ENCODE measurements at regions not wholly inside any gene's neighbourhood (a gene's known extent, or its start where the extent isn't known, plus 50 kb on each side); places are given as distances from the start of the nearest gene placed in this dataset.
"Not testable (repeated sequence)": the region's sequence is repeated elsewhere in the genome, so short reads cannot be mapped to it uniquely, and the experiment has no call there.

DNA sequence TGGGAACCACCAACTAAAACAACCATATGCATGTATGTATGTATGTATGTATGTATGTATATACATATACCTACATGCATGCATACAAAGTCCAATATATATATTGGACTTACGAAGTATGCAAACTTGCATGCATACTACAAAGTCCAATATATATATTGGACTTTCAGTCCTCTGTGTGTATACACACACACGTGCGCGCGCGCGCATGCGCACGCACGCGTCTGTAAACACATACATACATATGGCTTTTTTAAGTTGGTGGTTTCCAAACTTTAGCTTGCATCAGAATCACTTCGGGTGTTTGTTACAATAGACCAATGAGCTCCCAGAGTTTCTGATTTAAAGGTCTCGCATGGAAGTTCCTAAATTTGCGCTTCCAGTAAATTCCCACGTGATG is 197.5 kb upstream of the C1orf87 start:
- no peak for DNase-seq (ENCODE audit: low spot score)

DNA sequence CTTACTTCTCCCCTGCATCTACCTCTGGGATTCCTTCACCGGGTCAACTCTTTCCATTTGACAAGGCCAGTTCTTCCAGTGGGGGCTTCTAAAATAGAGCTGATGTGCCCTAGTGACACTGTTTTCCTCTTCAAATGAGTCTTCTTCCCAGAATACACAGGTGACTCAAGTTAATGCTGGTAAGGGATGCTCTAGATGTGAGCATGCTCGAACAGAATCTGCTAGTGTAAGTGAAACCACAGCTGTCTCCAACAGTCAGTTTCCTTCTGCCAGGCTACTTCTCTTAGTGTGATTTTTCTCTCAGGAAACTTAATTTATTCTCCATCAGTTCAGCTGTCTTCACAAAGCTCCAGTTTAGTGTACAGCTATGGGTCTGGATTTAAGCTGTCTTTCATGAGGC is 194.9 kb upstream of the C1orf87 start:
- DNase-seq (ENCODE audit: low spot score), result no peak

DNA sequence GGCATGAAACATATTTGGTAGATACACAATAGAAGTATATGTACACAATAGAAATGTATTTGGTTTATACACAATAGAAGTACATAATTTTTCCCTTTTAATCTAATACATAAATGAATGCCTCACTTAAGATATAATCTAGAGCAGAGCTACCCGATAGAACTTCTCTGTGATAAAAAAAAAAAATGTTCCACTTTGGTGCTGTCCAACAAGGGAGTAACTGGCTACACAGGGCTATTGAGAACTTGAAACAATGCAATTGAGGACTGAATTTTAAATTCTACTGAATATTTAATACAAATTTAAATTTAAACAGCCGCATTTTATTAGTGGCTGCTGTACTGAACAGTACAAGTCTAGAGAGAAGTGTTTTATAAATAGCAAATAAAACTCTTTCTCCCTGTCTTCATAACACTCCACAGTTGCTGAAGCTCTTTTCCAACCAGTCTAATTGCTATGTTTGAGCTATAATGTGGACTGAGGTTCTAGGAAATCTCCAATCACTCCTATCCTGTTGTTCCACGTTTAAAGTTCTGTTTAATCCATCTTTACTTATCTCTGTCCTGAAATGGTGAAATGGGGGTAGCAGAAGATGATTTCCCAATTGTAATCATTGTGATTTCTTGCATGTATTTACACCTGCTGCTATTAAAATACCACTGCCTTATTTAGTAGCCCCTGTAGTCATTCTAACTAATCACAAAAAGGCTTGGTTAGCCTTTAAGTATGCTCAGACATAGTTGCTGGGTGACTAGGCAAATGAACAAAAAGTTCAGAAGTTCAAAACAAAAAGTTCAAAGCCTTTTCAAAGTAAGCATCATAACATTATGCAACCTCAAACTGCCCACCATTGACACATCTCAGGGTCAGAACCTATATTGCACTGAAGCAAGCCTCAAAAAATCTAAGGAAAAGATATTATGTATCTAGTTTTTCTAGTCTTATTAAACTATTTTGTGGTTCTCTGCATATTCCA is 192.3 kb upstream of the C1orf87 start:
- DNase-seq (ENCODE audit: low spot score), result peak; percentile 45

DNA sequence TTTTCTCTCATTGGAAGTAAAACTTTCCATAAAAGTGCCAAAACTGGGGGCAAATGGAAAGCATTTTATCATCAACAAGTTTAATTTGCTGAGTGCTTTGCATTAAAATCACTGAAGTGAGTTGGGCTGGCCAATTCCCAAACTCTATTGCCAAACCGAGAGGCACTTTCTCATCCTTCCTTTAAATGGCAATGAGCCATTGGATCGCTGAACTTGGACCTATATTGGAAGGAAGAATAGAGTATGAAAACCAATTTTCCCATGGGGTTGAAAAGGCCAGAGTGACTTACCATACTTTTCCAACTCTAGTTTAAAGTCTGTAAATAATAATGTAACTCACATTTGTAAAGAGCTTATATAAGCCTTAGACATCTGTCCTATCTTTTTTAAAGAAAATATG is 189.1 kb upstream of the C1orf87 start:
- no peak for DNase-seq (ENCODE audit: low spot score)

DNA sequence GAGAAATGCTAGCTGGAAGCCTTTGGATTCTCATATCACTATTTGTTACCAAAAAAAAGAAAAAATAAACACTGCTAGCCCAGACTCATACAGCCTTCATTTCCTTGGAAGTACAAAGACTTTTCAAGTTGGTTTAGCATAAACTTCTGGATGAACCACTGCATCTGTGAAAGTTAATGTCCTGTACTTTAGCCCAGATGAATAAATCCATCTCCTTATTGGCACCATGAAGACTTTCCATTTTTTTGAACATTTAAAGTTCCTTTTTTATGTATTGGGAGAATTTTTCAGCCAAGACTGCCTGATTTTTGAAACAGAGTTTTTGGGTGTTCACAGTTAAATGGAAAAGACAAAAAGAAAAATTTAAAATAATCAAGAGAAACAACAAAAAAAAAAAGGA is 184.0 kb upstream of the C1orf87 start:
- DNase-seq (ENCODE audit: low spot score), result no peak

DNA sequence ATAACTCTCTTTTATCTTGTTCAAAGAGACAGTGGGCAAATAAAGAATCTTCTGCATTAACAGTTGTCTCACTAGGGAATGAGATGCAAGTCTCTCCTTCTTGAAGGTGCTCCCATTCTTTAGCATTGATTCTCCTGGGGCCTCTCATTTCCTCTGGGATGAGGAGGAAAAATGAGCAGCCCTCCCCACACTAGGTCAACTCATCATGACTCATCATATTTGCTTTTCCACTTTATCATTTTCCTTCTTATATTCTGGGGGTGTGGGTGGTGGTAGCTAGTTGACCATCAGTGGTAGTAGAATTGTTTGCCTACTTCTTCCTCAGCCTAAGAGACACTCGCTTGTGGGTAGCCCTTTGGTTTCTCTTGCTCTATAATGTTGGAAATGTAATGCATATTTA is 182.0 kb upstream of the C1orf87 start:
- no peak for DNase-seq (ENCODE audit: low spot score)

DNA sequence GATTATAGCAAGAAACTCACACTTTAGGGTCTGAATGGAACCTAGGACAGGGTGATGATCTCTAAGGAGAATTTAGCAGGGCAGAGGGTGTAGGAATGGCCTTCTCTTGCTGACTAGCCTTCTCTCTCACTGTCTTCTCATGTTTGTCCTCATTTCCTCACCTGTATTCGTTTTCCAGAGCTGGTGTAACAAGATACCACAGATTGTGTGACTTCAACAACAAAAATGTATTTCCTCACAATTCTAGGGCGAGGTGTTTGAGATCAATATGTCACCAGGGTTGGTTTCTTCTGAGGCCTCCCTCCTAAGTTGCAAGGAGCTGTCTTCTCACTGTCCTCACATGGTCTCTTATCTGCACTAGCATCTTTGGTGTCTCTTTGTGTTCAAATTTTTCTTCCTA is 177.9 kb upstream of the C1orf87 start:
- DNase-seq (ENCODE audit: low spot score), result no peak

DNA sequence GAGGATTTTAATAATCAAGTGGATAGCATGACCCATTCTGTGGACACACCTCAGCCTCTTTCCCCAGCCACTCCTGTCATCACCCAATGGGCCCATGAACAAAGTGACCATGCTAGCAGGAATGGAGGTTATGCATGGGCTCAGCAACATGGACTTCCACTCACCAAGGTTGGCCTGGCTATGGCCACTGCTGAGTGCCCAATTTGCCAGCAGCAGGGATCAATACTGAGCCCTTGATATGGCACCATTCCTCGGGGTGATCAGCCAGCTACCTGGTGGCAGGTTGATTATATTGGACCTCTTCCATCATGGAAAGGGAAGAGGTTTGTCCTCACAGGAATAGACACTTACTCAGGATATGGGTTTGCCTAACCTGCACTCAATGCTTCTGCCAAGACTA is 173.9 kb upstream of the C1orf87 start:
- DNase-seq (ENCODE audit: low spot score), result not testable (repeated sequence)

DNA sequence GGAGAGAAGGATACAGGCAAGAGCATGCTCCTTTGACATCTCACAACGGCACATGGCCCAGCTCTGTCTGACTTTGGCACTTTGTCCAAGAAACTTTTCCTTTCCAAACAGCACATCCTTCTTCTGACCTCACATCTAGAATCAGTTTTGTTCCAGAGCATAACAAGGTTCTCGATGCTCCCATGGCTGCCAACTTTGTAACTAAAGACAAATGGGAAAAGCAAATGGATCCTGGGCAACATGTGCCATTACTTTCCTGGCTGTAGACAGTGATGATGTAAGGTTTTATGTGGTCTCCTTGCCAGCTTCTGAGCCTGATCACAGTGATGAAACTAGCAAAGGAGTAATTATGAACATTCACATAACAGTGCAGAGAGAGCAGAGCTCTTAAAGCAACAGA is 171.8 kb upstream of the C1orf87 start:
- DNase-seq (ENCODE audit: low spot score), result no peak

DNA sequence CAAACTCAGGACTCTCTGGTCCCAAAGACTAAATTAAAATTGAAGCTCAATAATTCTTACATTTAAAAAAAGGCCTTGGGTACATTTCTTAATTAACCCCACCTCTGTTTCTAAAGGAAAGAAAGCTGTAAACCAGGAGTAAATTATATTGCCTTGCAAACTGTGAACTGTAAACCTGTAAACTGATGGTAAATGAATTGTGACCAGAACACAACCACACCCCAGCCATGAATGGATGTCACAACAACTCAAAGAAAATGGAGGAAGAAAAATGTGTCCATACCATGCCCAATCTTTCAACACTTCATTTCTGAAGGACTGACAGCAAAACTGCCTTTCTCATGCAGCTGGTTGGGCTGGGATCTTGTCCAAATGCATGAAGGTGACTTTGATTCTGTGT is 171.3 kb upstream of the C1orf87 start:
- DNase-seq (ENCODE audit: low spot score), result no peak

DNA sequence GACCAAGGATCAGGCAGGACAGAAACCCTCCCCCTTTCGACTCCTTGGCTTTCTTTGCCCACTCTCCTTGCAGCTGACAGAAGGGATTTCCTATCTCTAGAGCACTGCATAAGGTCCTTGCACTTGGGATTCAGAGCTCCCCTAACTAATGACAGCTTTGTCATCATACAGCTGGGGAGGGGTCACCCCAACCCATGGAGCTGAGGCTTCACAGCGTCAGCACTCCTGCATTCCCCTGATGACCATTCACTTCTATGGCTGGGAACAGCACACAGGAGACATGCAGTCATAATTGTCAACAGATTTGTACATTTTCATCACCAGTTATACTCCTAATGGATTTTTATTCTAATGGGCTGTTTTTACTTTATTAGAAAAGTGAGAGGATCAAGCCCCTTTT is 161.7 kb upstream of the C1orf87 start:
- DNase-seq (ENCODE audit: low spot score), result no peak

DNA sequence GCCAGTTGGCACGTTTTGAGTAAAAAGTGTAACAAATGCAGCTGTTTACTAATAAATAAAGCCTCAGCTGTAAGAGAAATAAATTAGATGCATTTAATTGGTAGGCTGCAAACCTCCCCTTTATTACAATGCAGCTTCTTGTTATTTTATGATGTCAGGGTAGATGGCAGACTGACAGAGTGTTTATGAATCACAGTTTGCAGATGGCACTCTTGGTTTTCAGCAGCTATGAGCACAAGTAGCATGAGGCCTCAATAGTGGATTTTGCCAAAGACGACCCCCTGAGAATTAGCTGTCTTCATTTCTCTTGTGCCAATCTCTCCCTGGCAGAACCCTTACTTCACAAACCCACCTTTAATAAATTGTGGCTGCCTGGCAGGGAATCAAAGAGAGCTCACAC is 161.2 kb upstream of the C1orf87 start:
- DNase-seq (ENCODE audit: low spot score), result no peak

DNA sequence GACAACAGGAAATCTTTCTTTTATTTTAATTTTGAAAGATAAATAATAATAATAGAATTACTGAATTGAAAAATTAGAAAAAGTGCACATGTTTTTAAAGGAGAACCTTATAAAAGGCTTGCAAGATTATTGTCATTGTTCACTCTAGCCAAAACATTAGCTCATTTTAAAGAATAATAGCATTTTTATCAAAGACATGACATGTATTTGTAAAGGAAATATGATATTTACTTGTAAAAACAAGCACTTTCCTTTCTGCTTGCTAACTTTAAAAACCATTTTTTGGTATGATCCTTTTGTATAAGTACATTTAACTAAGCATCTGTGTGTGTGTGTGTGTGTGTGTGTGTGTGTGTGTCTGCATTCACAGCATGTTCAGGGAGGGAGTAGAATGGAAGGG is 156.3 kb upstream of the C1orf87 start:
- no peak for DNase-seq (ENCODE audit: low spot score)

DNA sequence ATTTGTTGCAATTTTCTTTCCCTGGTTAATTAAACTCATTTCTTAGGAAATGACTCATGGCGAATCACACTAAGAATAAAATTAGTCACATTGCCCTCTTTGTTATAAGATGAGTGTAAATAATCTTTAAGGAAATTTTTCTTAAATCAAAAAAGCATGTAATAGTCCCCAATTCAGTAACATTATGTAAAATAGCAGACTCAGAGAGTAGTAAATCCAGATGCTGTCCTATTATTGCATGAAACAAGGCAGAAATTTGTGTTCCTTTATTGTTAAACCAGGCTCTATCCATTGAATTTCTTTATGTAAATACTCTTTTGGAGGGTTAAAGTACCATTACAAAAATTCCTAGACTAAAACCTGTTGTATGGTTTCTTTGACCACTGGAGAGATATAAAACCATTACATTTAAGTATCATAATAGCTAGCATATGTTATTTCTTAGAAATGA is 154.5 kb upstream of the C1orf87 start:
- no peak for DNase-seq (ENCODE audit: low spot score)

DNA sequence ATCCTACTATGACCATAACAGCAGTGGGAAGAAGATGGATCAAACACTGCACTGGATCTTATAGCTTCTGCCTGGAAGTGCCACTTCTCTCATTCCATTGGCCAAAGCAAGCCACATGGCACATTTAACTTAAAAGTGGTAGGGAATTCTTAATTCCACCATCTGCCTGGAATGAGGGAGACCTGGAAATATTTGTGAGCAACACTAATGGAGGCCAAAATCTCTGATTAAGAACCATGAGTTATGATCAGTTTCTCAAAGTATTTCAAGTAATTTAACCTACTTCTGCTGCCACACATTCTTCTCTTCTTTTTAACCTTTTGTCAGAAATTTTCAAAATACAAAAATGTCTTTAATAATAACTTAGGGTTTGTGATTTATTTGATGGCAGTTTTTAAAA is 154.0 kb upstream of the C1orf87 start:
- DNase-seq (ENCODE audit: low spot score), result no peak

DNA sequence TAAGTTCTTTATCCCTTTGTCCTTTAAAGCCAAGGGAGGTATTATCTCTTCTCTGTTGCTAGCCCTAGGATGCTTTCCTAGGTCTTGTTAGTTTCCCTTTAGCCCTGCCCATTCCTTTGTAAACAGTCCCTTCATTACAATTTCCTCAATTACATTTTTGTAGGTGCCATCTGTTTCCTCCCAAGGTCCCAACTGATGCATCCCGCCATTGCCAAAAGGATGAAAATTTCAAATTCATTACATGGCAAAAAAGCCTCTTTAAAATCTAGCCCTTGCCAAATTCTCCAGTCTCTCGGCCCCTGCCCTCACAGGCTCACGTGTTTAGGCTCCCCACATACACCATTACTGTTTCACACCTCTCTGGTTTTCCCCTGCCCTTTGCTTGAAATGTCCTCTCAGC is 151.9 kb upstream of the C1orf87 start:
- DNase-seq (ENCODE audit: low spot score), result no peak

DNA sequence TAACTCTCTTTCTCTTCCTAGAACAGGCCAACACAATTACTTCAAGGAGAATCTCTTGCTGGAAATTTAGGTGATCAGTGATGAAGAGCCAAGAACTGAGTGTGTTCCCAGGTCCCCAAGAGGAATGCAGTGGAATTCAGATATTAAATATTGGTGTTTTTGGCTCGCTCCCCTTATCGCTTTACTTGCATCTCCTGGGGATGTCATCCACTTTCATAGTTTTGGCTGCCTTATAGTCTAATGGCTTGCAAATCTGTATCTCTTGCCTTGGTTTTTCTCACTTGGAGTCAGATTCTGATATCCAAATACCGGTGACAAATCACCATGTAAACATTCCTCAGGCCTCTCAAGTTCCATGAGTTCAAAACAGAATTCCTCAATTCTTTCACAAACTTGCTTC is 151.0 kb upstream of the C1orf87 start:
- no peak for DNase-seq (ENCODE audit: low spot score)

DNA sequence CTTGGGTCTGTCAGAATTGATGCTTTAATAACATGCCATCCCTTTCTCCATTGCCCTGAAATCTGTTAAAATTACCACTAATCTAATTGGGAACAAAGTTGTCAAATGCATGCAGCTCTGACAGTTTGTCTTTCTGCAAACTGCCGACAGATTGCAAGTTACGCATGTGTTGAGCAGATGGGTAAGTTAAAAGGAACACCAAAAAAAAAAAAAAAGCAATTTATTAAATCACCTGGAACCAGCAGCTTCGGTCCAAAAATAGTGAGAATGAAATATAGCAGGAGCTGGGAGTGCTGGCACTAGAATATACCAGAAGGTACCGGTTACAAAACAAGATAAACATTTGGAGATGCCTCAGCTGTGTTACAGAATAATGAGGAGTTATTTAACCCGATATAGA is 149.6 kb upstream of the C1orf87 start:
- DNase-seq (ENCODE audit: low spot score), result no peak

DNA sequence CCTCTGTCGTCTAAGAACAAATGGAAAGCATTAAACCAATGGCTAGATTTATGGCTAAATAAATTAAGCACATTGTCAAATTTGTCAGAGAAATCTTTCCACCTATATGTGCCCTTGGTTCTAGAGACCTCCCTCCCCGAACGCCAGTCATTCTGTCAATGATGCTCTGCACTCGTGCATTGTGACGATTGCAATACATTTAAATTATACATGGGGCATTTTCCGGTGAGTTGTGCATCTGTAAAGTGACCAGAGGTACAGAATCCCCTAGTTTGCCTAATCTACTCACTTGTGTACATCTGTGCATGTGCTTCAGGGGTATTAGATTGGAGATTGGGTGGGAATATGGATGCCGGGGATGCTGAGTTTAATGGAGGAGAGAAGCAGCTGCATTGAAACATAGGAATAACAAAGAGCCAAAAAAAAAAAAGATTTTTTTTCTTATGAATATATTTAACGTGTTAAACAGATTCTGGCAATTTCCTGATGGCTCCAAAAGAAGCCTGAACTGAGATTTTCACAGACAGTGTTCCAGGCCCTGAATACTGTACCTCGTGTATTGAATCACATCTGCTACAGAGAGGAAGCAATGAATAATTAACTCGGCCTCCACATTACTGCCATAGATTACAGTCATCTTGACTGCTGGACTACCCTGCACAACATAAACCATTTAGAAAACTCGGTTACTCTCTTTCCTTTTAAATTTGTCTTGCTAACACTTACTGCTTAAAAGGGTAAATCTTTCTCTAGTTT is 149.0 kb upstream of the C1orf87 start:
- DNase-seq (ENCODE audit: low spot score), result no peak

DNA sequence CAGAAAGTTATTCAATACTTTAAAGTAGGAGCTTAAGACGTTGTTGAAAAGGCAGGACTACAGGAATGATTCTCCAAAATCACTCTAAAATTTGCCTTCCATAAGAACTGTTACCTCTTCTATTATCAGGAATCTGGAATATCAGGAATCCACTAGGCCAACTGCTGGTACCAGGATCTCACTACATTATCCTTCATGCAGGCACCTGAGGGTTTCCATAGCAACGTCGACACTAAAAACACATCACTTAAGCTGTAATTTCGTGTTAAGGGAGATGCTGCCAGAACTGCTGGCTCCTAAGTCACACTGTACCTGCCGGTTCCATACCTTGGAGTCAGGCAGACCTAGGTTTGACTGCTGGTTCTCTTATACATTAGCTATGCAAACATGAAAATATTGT is 139.7 kb upstream of the C1orf87 start:
- DNase-seq (ENCODE audit: low spot score), result no peak

DNA sequence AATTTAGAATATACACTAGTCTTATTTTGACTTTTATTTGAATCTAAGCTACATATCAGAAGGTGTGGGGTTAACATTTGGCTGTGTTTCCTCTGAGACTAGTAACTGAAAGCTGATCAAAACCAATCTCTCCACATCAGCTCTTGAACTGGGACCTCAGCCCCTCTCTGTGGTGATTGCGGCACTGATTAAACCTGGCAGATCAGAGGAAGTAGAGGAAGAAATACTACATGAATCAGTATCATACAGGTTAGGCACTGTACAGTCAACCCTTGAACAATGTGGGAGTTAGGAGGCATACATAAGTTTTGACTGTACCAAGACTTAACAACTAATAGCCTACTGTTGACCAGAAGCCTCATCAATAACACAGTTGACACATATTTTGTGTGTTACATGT is 122.5 kb upstream of the C1orf87 start:
- no peak for DNase-seq (ENCODE audit: low spot score)

DNA sequence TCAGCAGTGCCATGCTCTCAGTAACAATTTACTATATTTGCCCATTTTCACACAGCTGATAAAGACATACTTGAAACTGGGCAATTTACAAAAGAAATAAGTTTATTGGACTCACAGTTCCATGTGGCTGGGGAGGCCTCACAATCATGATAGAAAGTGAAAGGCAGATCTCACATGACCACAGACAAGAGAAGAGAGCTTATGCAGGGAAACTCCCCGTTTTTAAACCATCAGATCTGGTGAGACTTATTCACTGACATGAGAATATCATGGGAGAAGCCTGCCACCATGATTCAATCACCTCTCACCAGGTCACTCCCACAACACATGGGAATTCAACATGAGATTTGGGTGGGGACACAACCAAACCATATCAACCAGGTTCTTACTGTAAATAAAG is 112.1 kb upstream of the C1orf87 start:
- DNase-seq (ENCODE audit: low spot score), result no peak

DNA sequence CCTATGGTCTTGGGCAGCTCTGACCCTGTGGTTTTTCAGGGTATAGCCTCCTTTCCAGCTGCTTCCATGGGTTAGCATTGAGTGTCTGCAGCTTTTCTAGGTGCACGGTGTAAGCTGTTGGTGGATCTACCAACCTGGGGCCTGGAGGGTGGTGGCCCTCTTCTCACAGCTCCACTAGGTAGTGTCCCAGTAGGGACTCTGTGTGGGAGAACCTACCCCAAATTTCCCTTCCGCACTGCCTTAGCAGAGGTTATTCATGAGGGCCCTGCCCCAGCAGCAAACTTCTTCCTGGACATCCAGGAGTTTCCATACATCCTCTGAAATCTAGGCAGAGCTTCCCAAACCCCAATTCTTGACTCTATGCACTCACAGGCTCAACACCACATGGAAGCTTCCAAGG is 111.0 kb upstream of the C1orf87 start:
- DNase-seq (ENCODE audit: low spot score), result no peak

Measured in AG08396 (cell line).